Vagina (tissue), 2 donors: ENCODE measurements at regions not wholly inside any gene's neighbourhood (a gene's known extent, or its start where the extent isn't known, plus 50 kb on each side); places are given as distances from the start of the nearest gene placed in this dataset.

Source experiments
- DNase-seq, 2 donors: peaks; one replicate each; pipeline ENCODE4 v3.0.0-alpha.2; 2017; ENCODE audit errors: extremely low spot score in 2 of 2
- H3K27ac ChIP-seq: fragments of 200-600 bp; sonication (generic); one replicate; pipeline ENCODE4 v1.5.1; 2019
- H3K27me3 ChIP-seq: fragments of 200-600 bp; sonication (generic); one replicate; pipeline ENCODE4 v1.5.1; 2019
- H3K36me3 ChIP-seq, 2 donors: fragments of 200-600 bp; sonication (generic); one replicate each; pipeline ENCODE4 v1.5.1; 2017 to 2019
- H3K4me1 ChIP-seq: fragments of 200-600 bp; sonication (generic); one replicate; pipeline ENCODE4 v1.5.1; 2019
- H3K4me3 ChIP-seq, 2 donors: fragments of 200-600 bp; sonication (generic); 1 replicate in 1 of 2; 2 replicates in 1 of 2; pipeline ENCODE4 v1.5.1; 2016 to 2019
- H3K9me3 ChIP-seq: fragments of 200-600 bp; sonication (generic); one replicate; pipeline ENCODE4 v1.5.1; 2019
- CTCF ChIP-seq, 3 experiments: fragments of 450-650 bp in 2 of 3; fragments of 200-600 bp in 1 of 3; sonication (generic) in 1 of 3; IDR thresholded peaks; one replicate each; pipeline ENCODE4 v1.5.1; 2017 to 2019; ENCODE audit warnings: antibody characterized with exemption in 3 of 3, mild to moderate bottlenecking in 2 of 3, moderate library complexity in 2 of 3
- POLR2A ChIP-seq, 2 donors: fragments of 450-650 bp; IDR thresholded peaks; one replicate each; pipeline ENCODE4 v1.6.1; 2017; ENCODE audit warnings: antibody characterized with exemption in 2 of 2, mild to moderate bottlenecking in 2 of 2, moderate library complexity in 2 of 2
- POLR2AphosphoS5 ChIP-seq, 2 donors: sonication (generic); formaldehyde crosslinking; IDR thresholded peaks; one replicate each; pipeline ENCODE4 v1.9.0; 2017; ENCODE audit warnings: antibody characterized with exemption in 2 of 2, mild to moderate bottlenecking in 2 of 2, low read depth in 1 of 2; ENCODE audit not compliant: insufficient read depth in 1 of 2
- intact Hi-C: fragments of 100-400 bp; cut with DNase I; formaldehyde crosslinking; loops from one replicate; pipeline ENCODE4 v1.15.1; 2023

DNA sequence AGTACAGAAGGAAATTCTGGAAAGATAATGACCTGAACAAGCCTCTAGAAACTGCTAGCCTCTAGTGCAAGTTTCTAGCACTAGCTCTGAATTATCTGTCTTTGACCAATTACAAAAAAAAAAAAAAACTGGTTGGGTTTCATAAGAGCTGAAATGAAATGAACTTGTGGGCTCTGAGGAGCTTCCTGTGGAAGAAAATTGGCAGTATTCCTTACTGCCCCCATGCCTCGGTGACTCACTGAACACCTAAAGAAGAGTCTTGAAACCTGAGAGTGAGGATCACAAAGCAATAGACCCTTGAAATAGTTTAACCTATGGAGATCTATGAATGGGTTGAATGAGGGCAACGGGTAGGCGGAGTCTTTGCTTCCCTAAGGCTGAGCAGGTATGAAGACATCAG, 263.6 kb upstream of the RASA1 start:
- H3K27me3 ChIP-seq, result no peaks in the 10 kb centered on the region
- no peaks in the 10 kb centered on the region for H3K36me3 ChIP-seq
- TF ChIP-seq CTCF (IDR thresholded peaks at IDR 0.05) (no peak), POLR2A (IDR thresholded peaks at IDR 0.05) (no peak), POLR2AphosphoS5 (IDR thresholded peaks at IDR 0.05; ENCODE audit: insufficient read depth in 1 of 2, low read depth in 1 of 2) (no peak)
- no peak overlapping the region for H3K4me3 ChIP-seq
- no peaks in the 10 kb centered on the region for H3K9me3 ChIP-seq
- intact Hi-C loops, result no loop called here
- DNase-seq, result no peak
- H3K4me1 ChIP-seq, result no peaks in the 10 kb centered on the region
- H3K27ac ChIP-seq, result no peak overlapping the region

DNA sequence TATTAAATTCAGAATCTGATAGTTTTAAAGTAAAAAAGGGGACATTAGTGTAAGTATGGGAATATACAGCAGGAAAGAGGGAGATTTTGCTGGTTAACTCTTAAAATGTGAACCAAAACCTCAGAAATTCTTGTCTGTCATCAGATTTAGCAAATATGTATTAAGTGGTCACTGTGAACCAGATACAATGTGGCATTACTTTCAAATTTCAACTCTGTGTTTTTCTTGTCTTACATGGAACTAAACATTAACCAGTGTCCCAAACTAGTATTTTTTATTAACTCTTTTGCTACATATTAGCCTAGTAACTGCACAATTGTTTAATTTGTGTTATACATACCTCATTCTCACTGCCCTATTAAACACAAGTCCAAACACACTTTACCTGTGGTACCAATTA, 259.9 kb upstream of the RASA1 start:
- intact Hi-C loops, result no loop called here
- TF ChIP-seq POLR2AphosphoS5 (IDR thresholded peaks at IDR 0.05; ENCODE audit: insufficient read depth in 1 of 2, low read depth in 1 of 2), result no peak
- TF ChIP-seq POLR2A (IDR thresholded peaks at IDR 0.05), result no peak
- TF ChIP-seq CTCF (IDR thresholded peaks at IDR 0.05), result no peak
- H3K27ac ChIP-seq, result no peak overlapping the region
- H3K36me3 ChIP-seq, result no peaks in the 10 kb centered on the region
- no peak overlapping the region for H3K4me3 ChIP-seq
- no peaks in the 10 kb centered on the region for H3K27me3 ChIP-seq
- no peaks in the 10 kb centered on the region for H3K4me1 ChIP-seq
- DNase-seq, result no peak
- H3K9me3 ChIP-seq, result no peaks in the 10 kb centered on the region

- Histone ChIP-seq H3K36me3 (no peaks in the 10 kb centered on the region), H3K4me1 (no peaks in the 10 kb centered on the region), H3K27ac (no peak overlapping the region), H3K4me3 (no peak overlapping the region), H3K27me3 (no peaks in the 10 kb centered on the region), H3K9me3 (no peaks in the 10 kb centered on the region)
- intact Hi-C loops, result no loop called here
- TF ChIP-seq POLR2A (IDR thresholded peaks at IDR 0.05) (no peak), CTCF (IDR thresholded peaks at IDR 0.05) (no peak)
- DNase-seq, result no peak
Observed at GRCh38 chr5:87008751-87009560, 258.7 kb upstream of the RASA1 start.

DNA sequence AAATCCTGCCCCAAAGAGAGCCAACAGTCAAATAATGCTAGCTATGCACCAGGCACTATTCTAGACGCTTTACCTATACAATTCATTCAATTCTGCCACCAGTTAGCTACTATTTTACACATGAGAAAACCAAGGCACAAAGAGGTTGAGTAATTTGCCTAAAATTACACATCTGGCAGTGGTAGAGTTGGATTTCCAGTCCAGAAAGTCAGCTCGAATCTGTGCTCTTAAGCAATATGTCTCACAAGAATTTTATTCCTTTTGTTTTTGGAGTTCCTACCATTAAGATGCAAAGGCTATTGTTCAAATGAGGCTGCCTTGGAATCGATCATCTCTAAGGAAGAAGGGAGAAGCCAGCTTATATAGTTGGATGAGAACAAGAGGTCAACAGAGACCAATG, 256.9 kb upstream of the RASA1 start:
- no peak for DNase-seq

More for the DNA sequence above, 256.9 kb upstream of the RASA1 start:
- H3K27me3 ChIP-seq, result no peaks in the 10 kb centered on the region
- intact Hi-C loops, result no loop called here
- TF ChIP-seq POLR2AphosphoS5 (IDR thresholded peaks at IDR 0.05; ENCODE audit: insufficient read depth in 1 of 2, low read depth in 1 of 2) (no peak), POLR2A (IDR thresholded peaks at IDR 0.05) (no peak), CTCF (IDR thresholded peaks at IDR 0.05) (no peak)
- no peak overlapping the region for H3K27ac ChIP-seq
- H3K4me3 ChIP-seq, result no peak overlapping the region
- H3K4me1 ChIP-seq, result no peaks in the 10 kb centered on the region
- no peaks in the 10 kb centered on the region for H3K36me3 ChIP-seq
- H3K9me3 ChIP-seq, result no peaks in the 10 kb centered on the region
